ENCODE measurements at regions not wholly inside any gene's neighbourhood (a gene's known extent, or its start where the extent isn't known, plus 50 kb on each side); places are given as distances from the start of the nearest gene placed in this dataset.
A peak's percentile ranks its signal among the peaks of the same experiment; 100 is the strongest.
"Not testable (repeated sequence)": the region's sequence is repeated elsewhere in the genome, so short reads cannot be mapped to it uniquely, and the experiment has no call there.

DNA sequence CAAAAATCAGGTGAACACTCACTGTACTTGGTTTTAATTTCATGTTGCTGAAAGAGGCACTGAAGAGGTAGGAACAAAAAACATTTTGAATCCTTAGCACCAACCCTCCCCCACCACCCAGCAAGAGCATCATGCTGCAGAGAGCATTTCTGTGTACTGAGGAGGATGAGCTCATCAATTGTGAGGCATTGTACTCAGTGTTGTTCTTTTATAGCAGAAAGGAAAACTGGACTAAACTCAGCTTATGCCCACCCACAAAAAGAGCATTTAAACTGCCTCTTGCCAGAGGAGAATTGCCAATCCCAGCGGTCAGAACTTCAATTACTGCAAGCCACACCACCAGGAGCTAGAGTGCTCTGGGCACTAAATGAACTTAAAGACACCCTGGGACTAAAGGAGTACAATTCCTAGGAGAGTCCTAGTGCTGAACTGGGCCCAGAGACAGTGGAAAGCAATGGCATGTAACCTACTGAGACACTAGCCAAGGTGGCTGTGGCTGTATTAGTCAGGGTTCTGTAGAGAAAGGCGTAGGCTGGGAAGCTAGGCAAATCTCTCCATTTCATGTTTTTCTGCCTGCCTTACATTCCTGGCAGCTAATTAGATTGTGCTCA lies 280.7 kb upstream of the KLHL4 start:
- DNase-seq: no peak

GRCh38 chrX:87265518-87265917 lies 252.1 kb upstream of the KLHL4 start:
- DNase-seq: no peak

DNA sequence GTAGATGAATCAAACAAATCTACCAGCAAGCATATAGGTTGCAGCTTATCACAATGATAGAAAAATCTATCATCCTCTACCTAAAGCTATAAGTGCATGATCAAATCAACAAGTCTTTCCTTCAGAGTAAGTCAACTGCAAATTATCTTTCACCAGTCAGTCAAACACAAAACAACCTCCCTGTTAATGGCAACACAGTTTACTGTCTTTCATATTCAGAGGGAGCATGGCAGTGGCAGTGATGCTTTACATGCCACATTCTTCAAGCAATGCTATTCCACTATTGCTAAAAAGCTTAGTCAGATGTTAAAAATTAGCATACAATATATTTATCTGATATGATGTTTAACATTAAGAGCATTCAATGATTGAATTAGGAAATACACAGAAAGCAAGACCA lies 245.1 kb upstream of the KLHL4 start:
- no peak for DNase-seq

GRCh38 chrX:87299563-87300160 lies 217.9 kb upstream of the KLHL4 start:
- DNase-seq: peak; percentile 9

DNA sequence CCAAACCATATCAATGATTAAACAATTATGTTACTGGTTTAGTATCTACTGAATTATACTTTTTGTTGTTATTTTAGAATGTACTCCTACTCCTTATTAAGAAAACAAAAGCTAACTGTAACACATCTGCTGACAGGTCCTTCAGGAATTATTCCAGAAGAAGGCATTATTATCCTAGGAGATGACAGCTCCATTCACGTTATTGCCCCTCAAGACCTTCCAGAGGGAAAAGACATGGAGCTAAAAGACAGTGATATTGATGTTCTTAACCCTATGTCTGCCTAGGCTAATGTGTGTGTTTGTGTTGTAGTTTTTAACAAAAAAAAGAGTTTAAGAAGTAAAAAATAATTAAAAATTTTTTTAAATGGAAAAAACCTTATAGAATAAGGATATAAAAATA lies 206.8 kb upstream of the KLHL4 start:
- no peak for DNase-seq

GRCh38 chrX:87327267-87327666 lies 190.3 kb upstream of the KLHL4 start:
- no peak for DNase-seq

DNA sequence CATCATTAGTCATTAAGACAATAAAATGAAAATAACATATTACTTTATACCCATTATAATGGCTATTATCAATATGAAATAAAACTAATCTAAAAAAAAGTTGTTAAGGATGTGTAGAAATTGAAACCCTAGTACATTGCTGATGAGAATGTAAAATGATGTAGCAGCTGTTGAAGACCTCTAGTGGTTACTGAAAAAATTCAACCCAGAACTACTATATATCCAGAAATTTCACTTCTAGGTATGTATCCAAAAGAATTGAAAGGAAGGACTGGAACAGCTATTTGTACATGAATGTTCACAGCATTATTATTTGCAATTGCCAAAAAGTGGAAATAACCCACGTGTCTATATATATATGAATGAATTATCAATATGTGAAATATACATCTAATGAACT lies 180.3 kb upstream of the KLHL4 start:
- no peak for DNase-seq

GRCh38 chrX:87338510-87338909 lies 179.1 kb upstream of the KLHL4 start:
- DNase-seq: peak; percentile 22

- no peak for DNase-seq
These were observed 146.7 kb upstream of the KLHL4 start for GRCh38 chrX:87370865-87371264.

GRCh38 chrX:87374324-87374723 lies 143.3 kb upstream of the KLHL4 start:
- no peak for DNase-seq

- DNase-seq: no peak
These were observed 140.7 kb upstream of the KLHL4 start for GRCh38 chrX:87376896-87377295.

- DNase-seq: no peak
These were observed 129.2 kb upstream of the KLHL4 start for GRCh38 chrX:87388381-87388780.

- DNase-seq: no peak
These were observed 125.9 kb upstream of the KLHL4 start for GRCh38 chrX:87391742-87392141.

DNA sequence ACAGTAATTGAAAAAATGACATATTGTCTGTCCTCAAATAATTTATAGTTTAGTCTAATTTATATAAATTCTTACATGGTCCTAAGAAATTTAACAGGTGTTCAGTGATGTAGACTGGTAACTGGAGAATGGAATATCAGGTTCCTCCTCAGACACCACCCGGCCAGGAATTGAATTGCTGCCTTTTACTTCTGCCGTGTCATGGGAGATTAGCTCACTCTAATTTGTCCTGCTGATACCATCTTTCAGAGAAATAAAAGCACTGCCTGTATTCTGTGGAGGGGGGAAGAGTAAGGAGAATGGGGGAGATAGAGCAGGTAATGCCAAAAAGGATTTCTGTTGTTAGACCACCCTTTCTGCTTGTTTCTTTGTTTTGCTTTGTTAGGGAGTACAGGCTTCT lies 125.2 kb upstream of the KLHL4 start:
- DNase-seq: no peak

- no peak for DNase-seq
These were observed 120.3 kb upstream of the KLHL4 start for GRCh38 chrX:87397103-87397886.

DNA sequence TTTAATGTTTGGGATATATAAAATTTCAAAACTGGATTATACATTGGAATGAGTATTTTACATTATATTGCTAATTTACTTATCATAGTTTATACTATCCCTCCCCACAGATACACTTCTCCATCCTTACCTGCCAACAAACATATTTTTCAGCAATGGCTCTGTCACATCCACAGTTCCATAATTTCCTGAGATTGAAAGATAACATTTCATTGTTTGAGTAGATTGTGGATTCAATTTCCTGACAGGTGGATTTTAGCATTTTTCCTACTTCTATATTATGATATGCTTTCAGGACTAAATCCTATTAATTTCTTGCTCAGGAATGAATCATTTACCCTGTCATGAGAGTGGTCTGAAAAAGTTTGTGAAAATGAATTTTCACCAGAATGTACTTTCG lies 115.3 kb upstream of the KLHL4 start:
- no peak for DNase-seq

- DNase-seq: no peak
These were observed 114.1 kb upstream of the KLHL4 start for GRCh38 chrX:87403551-87403950.

GRCh38 chrX:87409113-87409841 lies 108.3 kb upstream of the KLHL4 start:
- no peak for DNase-seq

- no peak for DNase-seq
These were observed 92.0 kb upstream of the KLHL4 start for GRCh38 chrX:87425618-87426017.

GRCh38 chrX:87434618-87435017 lies 83.0 kb upstream of the KLHL4 start:
- DNase-seq: no peak

GRCh38 chrX:87448613-87449012 lies 69.0 kb upstream of the KLHL4 start:
- not testable (repeated sequence) for DNase-seq

DNA sequence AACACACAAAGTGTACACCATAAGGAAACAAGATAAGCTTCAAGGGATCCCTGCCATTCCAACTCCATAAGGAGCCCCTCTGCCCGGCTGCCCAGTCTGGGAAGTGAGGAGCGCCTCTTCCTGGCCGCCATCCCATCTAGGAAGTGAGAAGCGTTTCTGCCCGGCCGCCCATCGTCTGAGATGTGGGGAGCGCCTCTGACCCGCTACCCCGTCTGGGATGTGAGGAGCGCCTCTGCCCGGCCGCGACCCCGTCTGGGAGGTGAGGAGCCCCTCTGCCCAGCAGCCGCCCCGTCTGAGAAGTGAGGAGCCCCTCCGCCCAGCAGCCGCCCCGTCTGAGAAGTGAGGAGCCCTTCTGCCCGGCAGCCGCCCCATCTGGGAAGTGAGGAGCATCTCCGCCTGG lies 51.8 kb upstream of the KLHL4 start:
- not testable (repeated sequence) for DNase-seq

Data from NCI-H748 treated with DMSO at 0.1 percent for 48 hours (cell line).